Testis (tissue), 2 donors: ENCODE measurements at regions not wholly inside any gene's neighbourhood (a gene's known extent, or its start where the extent isn't known, plus 50 kb on each side); places are given as distances from the start of the nearest gene placed in this dataset.

Experiments used
- DNase-seq: peaks from one replicate; pipeline ENCODE4 v3.0.0-alpha.2; 2019
- H3K27ac ChIP-seq, 2 donors: fragments of 200-600 bp; sonication (generic); one replicate each; pipeline ENCODE4 v1.5.1; 2019
- H3K27me3 ChIP-seq: fragments of 200-600 bp; sonication (generic); one replicate; pipeline ENCODE4 v1.5.1; 2019
- H3K36me3 ChIP-seq: fragments of 200-600 bp; sonication (generic); one replicate; pipeline ENCODE4 v1.5.1; 2017; ENCODE audit warnings: low read depth; ENCODE audit errors: missing control alignments
- H3K4me1 ChIP-seq: fragments of 200-600 bp; sonication (generic); one replicate; pipeline ENCODE4 v1.5.1; 2019
- H3K4me3 ChIP-seq, 2 donors: fragments of 200-600 bp; sonication (generic); one replicate each; pipeline ENCODE4 v1.5.1; 2017 to 2019
- H3K9me3 ChIP-seq: fragments of 200-600 bp; sonication (generic); one replicate; pipeline ENCODE4 v1.5.1; 2017
- POLR2A ChIP-seq: fragments of 450-650 bp; IDR thresholded peaks from one replicate; pipeline ENCODE4 v1.6.1; 2017; ENCODE audit warnings: antibody characterized with exemption, mild to moderate bottlenecking, moderate library complexity
- WGBS, 2 donors: methylation state at CpG; one replicate each; pipeline ENCODE4 v1.1.5; 2018; 5-methylcytosine and 5-hydroxymethylcytosine counted together
- intact Hi-C: fragments of 100-400 bp; cut with DNase I; formaldehyde crosslinking; loops from one replicate; pipeline ENCODE4 v1.15.1; 2023; ENCODE audit warnings: low total_unique reads
- TF ChIP-seq, protein P1 (sequence below), 3 experiments: fragments of 450-650 bp in 2 of 3; fragments of 200-600 bp in 1 of 3; sonication (generic) in 1 of 3; IDR thresholded peaks; one replicate each; pipeline ENCODE4 v1.5.1; 2016 to 2019; ENCODE audit warnings: antibody characterized with exemption in 3 of 3, mild to moderate bottlenecking in 2 of 3, moderate library complexity in 1 of 3

DNA sequence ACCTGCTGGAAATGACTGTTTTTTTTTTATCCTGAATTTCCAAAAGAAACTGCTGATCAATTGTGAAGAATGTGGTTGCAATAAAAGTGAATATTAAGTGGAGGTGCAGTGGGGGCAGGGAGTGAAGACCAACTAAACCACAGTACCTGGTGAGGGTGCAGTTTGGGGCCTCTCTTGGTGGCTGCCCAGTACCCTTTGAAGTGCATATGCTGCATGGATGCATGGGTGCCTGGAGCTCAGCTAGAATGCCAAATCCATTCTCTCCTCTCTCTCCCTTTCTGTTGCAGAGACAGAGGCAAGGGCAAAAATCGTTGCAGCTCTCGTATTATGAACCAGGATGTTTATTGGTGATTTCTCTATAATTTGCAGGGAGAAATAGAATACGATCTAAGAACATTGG, 420.5 kb upstream of the ONECUT1 start:
- DNase-seq, result no peak
- Histone ChIP-seq H3K9me3 (no peaks in the 10 kb centered on the region), H3K36me3 (no peaks in the 10 kb centered on the region), H3K27ac (no peak overlapping the region), H3K4me3 (no peak overlapping the region), H3K27me3 (no peaks in the 10 kb centered on the region), H3K4me1 (no peaks in the 10 kb centered on the region)
- WGBS, 2 donors, result 67 to 71% methylated on average over 3 of the region's 3 CpGs
- intact Hi-C loops, result no loop called here
- TF ChIP-seq, protein P1, sequence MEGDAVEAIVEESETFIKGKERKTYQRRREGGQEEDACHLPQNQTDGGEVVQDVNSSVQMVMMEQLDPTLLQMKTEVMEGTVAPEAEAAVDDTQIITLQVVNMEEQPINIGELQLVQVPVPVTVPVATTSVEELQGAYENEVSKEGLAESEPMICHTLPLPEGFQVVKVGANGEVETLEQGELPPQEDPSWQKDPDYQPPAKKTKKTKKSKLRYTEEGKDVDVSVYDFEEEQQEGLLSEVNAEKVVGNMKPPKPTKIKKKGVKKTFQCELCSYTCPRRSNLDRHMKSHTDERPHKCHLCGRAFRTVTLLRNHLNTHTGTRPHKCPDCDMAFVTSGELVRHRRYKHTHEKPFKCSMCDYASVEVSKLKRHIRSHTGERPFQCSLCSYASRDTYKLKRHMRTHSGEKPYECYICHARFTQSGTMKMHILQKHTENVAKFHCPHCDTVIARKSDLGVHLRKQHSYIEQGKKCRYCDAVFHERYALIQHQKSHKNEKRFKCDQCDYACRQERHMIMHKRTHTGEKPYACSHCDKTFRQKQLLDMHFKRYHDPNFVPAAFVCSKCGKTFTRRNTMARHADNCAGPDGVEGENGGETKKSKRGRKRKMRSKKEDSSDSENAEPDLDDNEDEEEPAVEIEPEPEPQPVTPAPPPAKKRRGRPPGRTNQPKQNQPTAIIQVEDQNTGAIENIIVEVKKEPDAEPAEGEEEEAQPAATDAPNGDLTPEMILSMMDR (IDR thresholded peaks at IDR 0.05), result no peak

- H3K27me3 ChIP-seq, result no peaks in the 10 kb centered on the region
- 85 to 91% methylated on average over 9 of the region's 9 CpGs for WGBS, 2 donors
- intact Hi-C loops, result no loop called here
- no peaks in the 10 kb centered on the region for H3K9me3 ChIP-seq
- no peak overlapping the region for H3K27ac ChIP-seq
- H3K36me3 ChIP-seq, result no peaks in the 10 kb centered on the region
- TF ChIP-seq, protein P1 (IDR thresholded peaks at IDR 0.05), result no peak
- no peak for TF ChIP-seq POLR2A
- no peaks in the 10 kb centered on the region for H3K4me1 ChIP-seq
- no peak for DNase-seq
- H3K4me3 ChIP-seq, result no peak overlapping the region
Measured at GRCh38 chr15:53209396-53210042, 419.4 kb upstream of the ONECUT1 start.

DNA sequence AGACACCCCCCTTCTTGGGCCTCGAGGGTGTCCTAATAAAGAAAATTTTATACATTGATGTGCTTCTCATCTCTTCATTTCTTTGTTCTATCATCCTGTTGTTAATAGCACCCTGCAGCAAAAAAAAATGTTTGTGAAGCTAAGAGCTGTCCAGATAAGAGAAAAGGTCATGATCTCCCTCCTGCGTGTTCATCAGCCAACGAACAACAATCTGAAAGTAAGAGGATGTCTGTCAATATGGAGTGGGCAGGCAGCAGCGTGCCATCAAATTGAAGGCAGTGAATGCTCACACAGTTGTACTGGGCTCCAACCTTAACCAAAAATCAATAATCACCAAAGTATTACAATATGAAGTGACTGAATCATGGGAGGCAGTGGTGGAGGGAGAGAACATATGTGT, 418.6 kb upstream of the ONECUT1 start:
- DNase-seq, result no peak
- intact Hi-C loops, result no loop called here
- H3K4me3 ChIP-seq, result no peak overlapping the region
- no peaks in the 10 kb centered on the region for H3K4me1 ChIP-seq
- no peaks in the 10 kb centered on the region for H3K9me3 ChIP-seq
- TF ChIP-seq, protein P1 (IDR thresholded peaks at IDR 0.05), result no peak
- TF ChIP-seq POLR2A, result no peak
- H3K27ac ChIP-seq, result no peak overlapping the region
- 55 to 58% methylated on average over 4 of the region's 4 CpGs for whole genome bisulfite sequencing, 2 donors
- no peaks in the 10 kb centered on the region for H3K36me3 ChIP-seq
- H3K27me3 ChIP-seq, result no peaks in the 10 kb centered on the region

DNA sequence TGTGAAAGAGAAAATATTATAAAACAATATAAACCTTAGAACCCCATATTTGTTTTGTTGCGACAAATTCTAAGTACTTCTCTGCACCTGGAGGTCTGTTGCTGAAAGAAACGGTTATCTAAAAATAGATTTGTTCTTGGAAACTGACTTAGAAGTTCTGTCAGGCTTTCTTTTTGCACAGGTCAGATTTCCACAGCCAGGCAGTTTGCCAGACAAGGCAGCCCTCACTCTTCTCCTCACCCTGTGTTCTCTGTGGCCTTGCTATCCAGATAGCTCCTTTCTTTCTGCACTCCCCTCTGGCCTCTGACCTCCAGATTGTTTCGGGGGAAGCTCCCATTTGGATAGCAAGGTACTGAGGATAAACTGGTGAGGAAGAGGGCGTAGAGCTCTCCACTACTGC, 413.3 kb upstream of the ONECUT1 start:
- no peaks in the 10 kb centered on the region for H3K4me1 ChIP-seq
- no peaks in the 10 kb centered on the region for H3K36me3 ChIP-seq
- intact Hi-C loops, result no loop called here
- H3K27me3 ChIP-seq, result no peaks in the 10 kb centered on the region
- no peaks in the 10 kb centered on the region for H3K9me3 ChIP-seq
- H3K4me3 ChIP-seq, result no peak overlapping the region
- H3K27ac ChIP-seq, result no peak overlapping the region
- DNase-seq, result peak; percentile 26
- TF ChIP-seq, protein P1 (IDR thresholded peaks at IDR 0.05), result no peak
- no peak for TF ChIP-seq POLR2A
- WGBS, 2 donors, result 38 to 39% methylated on average over 4 of the region's 4 CpGs

- Histone ChIP-seq H3K4me1 (no peaks in the 10 kb centered on the region), H3K9me3 (no peaks in the 10 kb centered on the region), H3K4me3 (no peak overlapping the region), H3K27me3 (no peaks in the 10 kb centered on the region), H3K36me3 (no peaks in the 10 kb centered on the region), H3K27ac (no peak overlapping the region)
- WGBS, 2 donors, result 65 to 92% methylated on average over 1 of the region's 1 CpG
- intact Hi-C loops, result no loop called here
- TF ChIP-seq POLR2A, result no peak
- DNase-seq, result no peak
Measured at GRCh38 chr15:53202876-53203275, 412.7 kb upstream of the ONECUT1 start.
